Keratinocyte (primary cell): ENCODE measurements at regions not wholly inside any gene's neighbourhood (a gene's known extent, or its start where the extent isn't known, plus 50 kb on each side); places are given as distances from the start of the nearest gene placed in this dataset.

Experiments
- EZH2 ChIP-seq: IDR thresholded peaks from one replicate; pipeline ENCODE4 v1.6.1; 2012; ENCODE audit warnings: inconsistent platforms, mild to moderate bottlenecking, low read length, moderate library complexity
- TF ChIP-seq, protein P1 (sequence below), 3 experiments: IDR thresholded peaks in 1 of 3; conservative IDR thresholded peaks in 1 of 3; optimal IDR thresholded peaks in 1 of 3; 2 replicates in 2 of 3; 3 replicates in 1 of 3; pipeline versions ENCODE3 to v1.5.1; 2011; ENCODE audit warnings: low read length in 3 of 3, mild to moderate bottlenecking in 3 of 3, moderate library complexity in 2 of 3, control low read depth in 1 of 3, inconsistent platforms in 1 of 3; ENCODE audit not compliant: insufficient read depth in 2 of 3; ENCODE audit errors: extremely low read depth in 1 of 3

DNA sequence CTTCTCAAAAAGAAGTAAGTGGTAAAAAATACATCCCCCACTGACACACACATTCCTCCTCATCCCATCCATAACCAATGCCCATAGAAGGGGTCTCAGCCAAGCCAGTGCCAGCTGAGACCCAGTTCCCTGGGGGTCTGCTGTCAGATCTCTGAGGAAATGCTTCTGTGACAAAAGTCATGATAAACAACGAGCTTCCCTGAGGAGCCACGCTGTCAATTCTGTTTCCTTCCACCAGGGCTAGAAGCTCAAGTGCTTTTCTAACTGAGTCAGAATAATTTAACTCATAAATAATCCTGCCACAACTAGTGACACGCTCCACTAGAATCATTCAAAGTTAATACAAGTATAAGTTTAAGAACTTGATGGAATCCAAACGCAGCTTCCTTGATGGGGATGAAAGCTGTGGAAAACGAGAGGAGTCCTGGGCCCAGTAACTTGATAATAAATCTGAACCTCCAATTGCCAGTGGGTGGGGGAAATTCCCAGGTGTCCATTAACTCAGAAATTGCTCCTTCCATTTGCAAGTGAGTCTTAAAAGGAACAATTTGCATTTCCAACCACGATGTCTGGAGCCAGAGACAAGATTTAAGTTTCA lies 348.7 kb upstream of the LMCD1 start:
- TF ChIP-seq, protein P1, sequence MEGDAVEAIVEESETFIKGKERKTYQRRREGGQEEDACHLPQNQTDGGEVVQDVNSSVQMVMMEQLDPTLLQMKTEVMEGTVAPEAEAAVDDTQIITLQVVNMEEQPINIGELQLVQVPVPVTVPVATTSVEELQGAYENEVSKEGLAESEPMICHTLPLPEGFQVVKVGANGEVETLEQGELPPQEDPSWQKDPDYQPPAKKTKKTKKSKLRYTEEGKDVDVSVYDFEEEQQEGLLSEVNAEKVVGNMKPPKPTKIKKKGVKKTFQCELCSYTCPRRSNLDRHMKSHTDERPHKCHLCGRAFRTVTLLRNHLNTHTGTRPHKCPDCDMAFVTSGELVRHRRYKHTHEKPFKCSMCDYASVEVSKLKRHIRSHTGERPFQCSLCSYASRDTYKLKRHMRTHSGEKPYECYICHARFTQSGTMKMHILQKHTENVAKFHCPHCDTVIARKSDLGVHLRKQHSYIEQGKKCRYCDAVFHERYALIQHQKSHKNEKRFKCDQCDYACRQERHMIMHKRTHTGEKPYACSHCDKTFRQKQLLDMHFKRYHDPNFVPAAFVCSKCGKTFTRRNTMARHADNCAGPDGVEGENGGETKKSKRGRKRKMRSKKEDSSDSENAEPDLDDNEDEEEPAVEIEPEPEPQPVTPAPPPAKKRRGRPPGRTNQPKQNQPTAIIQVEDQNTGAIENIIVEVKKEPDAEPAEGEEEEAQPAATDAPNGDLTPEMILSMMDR (optimal IDR thresholded peaks at IDR 0.05 in 1 of 3, IDR thresholded peaks at IDR 0.05 in 1 of 3, conservative IDR thresholded peaks at IDR 0.05 in 1 of 3; ENCODE audit: extremely low read depth in 1 of 3, insufficient read depth in 2 of 3, low read length in 3 of 3): peak in 1 of 3 experiments; percentile 19
- no peak for TF ChIP-seq EZH2
